Prostate gland (tissue), 2 donors: ENCODE measurements at regions not wholly inside any gene's neighbourhood (a gene's known extent, or its start where the extent isn't known, plus 50 kb on each side); places are given as distances from the start of the nearest gene placed in this dataset.

Source experiments
- POLR2AphosphoS5 ChIP-seq: sonication (generic); formaldehyde crosslinking; IDR thresholded peaks from one replicate; pipeline ENCODE4 v1.6.1; 2017; ENCODE audit warnings: antibody characterized with exemption
- TF ChIP-seq, protein P1 (sequence below), 4 experiments: fragments of 200-600 bp in 2 of 4; fragments of 450-650 bp in 2 of 4; sonication (generic) in 2 of 4; IDR thresholded peaks; 1 replicate in 3 of 4; 2 replicates in 1 of 4; pipeline ENCODE4 v1.5.1; 2016 to 2019; ENCODE audit warnings: antibody characterized with exemption in 4 of 4, mild to moderate bottlenecking in 2 of 4, moderate library complexity in 2 of 4

DNA sequence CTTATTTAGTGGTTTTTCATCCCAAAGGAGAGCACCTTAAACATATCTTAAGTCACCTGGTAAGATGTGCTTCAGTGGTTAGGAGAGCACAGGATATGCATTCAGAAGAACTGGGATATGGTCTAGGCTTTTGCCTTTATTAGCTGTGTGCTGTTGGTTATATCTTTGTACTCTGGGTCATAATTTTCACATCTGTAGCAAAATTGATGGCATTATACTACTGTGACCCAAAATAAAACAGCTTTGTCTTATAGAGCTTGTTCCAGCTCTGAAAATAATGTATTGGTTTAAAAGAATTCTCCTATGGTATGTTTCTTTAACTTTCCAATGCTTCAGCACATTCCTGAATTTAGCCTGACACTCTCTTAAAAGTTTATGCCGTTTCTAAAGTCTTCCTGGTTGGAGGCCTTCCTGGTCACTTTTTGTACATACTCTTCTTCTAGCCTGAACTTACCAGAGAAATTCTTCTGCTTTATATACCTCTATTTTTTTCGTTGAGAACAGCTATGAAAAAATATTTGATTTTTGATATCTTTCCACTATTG is 337.1 kb upstream of the MPDZ start:
- TF ChIP-seq, protein P1, sequence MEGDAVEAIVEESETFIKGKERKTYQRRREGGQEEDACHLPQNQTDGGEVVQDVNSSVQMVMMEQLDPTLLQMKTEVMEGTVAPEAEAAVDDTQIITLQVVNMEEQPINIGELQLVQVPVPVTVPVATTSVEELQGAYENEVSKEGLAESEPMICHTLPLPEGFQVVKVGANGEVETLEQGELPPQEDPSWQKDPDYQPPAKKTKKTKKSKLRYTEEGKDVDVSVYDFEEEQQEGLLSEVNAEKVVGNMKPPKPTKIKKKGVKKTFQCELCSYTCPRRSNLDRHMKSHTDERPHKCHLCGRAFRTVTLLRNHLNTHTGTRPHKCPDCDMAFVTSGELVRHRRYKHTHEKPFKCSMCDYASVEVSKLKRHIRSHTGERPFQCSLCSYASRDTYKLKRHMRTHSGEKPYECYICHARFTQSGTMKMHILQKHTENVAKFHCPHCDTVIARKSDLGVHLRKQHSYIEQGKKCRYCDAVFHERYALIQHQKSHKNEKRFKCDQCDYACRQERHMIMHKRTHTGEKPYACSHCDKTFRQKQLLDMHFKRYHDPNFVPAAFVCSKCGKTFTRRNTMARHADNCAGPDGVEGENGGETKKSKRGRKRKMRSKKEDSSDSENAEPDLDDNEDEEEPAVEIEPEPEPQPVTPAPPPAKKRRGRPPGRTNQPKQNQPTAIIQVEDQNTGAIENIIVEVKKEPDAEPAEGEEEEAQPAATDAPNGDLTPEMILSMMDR (IDR thresholded peaks at IDR 0.05) = no peak
- TF ChIP-seq POLR2AphosphoS5 = no peak
